ENCODE measurements at regions not wholly inside any gene's neighbourhood (a gene's known extent, or its start where the extent isn't known, plus 50 kb on each side); places are given as distances from the start of the nearest gene placed in this dataset.

DNA sequence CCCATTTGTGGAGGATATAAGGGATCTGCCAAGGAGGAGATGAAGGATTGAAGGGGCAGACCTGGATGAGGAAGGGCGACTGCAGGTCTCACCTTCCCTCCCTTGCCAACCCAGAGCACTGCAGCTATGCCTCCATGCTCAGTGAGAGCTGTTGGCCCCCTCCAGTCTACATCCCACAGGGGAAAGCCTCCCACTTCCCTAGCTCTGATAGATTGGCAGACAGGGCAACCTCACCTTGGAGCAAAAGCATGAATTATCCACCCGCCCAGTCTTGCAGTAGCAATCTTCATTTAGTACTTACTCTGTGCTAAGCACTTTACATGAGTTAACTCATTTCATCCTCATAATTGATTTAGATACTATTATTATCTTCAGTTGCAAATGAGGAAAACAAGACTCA is 70.4 kb upstream of the SMNDC1 start:
- no peak for DNase-seq

DNA sequence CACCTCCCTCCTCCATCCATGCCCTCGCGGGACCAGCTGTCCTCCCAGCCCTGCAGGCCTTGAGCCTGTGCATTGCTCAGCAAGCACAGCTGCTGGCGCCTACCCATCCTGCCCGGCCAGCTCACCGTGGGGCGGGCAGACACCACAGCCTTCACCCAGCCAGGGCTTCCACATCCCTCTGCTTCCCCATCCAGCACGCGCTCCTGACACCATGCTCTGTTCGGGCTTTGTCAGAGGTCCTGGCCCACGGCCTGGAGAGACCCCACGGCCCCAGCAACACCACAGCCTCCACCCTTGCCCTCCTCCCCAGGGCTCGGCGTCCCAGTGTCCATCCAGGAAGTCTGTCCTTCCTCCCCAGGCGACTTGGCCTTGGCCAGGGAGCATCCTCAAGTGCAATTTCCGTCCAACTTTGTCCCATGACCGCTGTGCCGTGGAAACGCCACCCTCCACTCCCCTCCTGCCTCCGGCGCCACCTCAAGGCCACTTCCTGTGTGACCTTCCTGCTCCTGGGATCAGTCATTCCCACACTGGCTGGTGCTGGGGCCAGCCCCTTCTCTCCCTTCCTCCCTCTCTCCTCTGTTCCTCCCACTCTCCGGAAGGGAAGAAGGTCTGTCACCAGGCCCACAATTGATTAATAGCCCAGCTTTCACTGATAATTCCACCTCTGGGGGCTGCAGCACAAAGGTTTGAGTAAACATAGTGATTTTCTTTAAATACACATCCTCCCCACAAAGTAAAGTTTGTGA is 71.5 kb upstream of the SMNDC1 start:
- no peak for DNase-seq

DNA sequence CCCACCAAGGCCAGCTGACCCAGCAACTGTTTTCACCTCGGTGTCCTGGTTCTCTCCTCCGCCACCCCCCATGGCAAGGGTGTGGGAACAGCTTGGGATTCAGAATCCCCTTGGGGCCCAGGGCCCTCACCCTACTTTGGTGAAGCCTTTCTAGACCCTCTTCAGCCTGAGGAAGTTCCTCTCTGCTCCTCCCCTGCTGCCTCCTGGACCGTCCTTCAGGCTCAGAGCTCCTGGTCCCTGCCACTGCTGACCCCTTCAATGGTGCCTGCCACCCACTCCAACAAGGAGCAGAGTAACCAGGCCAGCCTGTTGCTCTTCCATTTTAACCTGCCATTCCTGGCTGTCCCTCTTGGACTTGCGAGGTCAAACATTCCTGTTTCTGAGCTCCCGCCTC is 72.0 kb upstream of the SMNDC1 start:
- no peak for DNase-seq

DNA sequence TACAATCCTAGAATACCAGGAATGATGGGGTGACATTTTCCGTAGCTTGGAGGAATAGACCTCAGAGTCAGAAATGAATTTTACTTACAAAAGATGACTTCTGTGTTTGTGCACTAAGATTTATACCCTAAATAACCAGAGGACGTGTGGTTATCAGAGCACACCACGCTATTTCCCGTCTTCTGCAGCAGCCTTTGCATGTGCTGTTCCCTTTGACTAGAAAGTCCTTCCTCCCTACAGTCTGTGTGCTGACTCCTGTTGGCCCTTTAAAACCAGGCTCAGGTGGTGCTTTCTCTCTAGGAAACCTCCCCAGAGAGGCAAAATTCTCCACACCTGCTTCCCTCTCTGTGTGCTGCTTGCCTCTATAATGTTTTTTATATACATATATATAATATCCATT is 73.3 kb upstream of the SMNDC1 start:
- DNase-seq, result no peak

DNA sequence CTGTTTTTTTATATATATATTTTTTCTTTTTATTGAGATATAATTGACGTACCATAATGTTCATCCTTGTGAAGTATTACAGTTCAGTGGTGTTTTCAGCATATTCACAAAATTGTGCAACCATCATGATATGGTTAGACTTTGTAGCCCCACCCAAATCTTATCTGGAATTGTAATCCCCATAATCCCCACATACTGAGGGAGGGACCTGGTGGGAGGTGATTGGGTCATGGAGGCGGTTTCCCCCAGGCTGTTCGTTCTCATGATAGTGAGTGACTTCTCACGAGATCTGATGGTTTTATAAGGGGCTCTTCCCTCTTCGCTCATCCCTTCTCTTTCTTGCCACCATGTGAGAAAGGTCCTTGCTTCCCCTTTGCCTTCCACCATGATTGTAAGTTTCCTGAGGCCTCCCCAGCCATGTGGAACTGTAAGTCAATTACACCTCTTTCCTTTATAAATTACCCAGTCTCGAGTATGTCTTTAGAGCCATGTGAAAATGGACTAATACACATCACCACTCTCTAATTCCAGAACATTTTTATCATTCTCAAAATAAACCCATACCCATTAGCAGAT is 73.9 kb upstream of the SMNDC1 start:
- DNase-seq, result no peak

DNA sequence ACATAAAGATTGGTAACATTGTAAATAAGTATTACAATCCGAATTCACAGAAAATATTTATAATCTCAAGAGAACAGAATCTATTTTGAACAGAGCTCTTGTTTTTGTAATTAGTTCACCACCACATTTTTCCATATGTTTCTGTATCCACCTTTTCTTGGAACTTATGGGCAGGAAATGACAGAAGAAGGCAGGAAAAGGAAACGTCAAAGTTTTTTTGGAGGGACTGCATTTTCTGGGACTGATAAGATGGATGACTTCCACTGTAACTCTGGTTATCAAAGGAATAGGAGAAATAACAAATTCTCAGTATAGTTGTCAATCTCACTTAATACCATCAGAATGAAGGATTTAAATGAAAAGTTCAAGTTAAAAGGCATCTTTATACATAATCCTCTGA is 75.1 kb upstream of the SMNDC1 start:
- DNase-seq, result no peak

DNA sequence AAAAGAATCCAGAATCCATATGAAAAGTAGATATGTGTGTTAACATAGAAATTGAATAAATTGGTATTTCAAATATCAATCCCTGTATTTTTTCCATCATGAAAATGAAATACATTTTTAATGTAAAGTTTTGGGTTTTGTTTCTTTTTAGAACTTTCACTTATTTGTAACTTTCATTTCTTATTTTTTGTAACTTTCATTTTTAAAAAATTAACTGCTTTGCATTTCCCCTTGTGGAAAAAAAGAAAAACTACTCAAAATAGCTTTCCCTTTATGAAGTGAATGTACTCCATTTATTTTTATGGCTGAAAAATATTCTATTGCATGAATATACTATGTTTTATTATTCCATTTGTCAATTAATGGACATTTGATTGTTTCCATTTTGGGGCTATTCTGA is 75.6 kb upstream of the SMNDC1 start:
- no peak for DNase-seq

DNA sequence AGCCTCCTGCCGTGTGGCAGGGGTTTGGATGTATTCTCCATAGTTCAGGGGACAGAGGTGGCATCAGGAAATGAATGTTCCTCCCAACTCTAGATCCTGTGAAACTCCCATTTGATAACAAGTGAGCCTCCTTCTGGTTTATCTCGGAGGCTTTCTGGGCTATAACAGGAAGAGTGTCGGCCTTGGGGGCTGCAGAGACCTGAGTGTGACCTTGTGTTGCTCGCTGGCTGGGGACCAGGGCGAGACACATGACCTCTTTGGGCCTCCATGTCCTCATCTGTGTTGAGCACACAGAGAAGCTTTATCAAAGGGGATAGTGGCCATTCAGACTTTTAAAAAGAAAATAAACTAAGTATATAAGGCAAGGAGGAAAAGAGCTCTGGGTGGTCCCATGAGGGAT is 78.0 kb upstream of the SMNDC1 start:
- DNase-seq, result no peak

DNA sequence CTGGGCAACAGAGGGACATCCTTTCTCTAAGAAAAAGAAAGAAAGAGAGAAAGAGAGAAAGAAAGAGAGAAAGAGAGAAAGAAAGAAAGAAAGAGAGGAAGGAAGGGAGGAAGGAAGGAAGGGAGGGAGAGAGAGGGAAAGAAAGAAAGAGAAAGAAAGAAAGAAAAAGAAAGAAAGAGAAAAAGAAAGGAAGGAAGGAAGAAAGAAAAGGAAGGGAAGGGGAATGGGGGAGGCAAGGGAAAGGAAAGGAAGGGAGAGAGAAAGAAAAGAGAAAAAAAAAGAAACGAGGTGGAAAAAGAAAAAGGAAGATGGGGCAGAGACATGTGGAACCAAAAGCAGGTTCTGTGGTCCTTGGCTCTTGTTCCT is 82.9 kb upstream of the SMNDC1 start:
- DNase-seq, result no peak

DNA sequence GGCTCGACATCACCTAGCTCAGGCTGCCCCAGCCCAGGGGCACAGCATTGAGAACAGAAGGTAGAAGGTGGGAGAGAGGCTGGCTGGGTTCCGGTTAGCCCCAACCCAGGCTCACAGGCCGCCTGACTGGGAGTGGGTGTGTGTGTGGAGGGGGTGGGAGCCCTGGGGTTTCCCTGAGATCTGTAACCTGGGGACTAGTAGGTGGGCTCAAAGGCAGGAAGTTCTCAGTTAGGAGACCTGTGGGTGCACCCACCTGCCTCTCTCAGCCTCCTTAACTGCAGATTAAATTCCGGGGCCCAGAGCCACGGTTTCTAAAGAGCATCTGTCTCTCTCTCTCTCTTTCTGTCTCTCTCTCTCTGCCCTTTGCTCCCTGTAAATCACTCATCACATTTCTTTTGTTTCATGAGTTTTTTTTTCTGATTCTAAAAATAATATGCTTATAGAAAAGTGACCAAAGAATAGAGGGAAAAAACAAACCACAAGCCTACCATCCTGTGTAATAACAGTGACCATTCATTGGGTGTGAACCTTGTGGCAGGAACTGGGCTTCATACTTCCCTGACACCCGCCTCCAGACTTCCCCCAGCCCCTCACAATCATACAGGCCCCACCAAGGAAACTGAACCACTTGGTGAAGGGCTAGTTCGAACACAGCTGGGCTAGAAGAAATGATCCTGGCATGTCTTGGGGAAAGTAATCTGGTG is 83.4 kb upstream of the SMNDC1 start:
- no peak for DNase-seq

DNA sequence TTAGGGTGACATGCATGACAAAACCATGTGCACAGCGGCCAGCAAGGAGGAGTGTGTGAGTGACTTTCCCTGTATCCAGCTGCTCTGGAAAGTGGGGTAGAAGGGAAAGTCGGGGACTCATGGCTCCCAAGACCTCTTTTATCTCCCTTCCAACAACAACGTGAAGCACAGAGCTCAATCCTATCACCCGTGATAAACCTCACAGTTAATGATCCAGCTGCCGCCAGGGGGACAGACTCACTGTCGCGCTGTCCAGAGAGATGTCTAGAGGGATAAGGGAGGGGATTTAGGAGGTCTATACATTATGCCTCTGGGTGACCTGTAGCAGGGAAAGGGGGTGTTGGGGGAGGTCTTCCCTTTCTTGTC is 84.0 kb upstream of the SMNDC1 start:
- no peak for DNase-seq

DNA sequence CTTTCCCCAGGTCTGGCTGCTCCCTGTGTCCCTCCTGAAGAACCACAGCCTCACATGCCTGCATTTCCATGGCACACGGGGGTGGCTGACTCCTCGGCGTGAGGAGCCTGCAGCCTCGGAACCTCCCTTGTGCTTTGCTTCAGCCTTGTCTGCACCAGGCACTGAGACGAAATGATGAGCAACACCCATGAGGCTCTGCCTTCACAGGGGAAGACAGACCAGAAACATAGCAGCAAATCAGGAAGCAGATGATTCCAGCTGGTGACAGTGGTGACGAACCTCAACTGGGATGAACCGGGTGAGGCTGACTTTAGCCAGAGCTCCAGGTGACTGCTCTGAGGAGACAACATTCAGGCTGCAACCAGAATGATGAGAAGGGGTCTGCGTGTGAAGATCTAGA is 84.5 kb upstream of the SMNDC1 start:
- no peak for DNase-seq

DNA sequence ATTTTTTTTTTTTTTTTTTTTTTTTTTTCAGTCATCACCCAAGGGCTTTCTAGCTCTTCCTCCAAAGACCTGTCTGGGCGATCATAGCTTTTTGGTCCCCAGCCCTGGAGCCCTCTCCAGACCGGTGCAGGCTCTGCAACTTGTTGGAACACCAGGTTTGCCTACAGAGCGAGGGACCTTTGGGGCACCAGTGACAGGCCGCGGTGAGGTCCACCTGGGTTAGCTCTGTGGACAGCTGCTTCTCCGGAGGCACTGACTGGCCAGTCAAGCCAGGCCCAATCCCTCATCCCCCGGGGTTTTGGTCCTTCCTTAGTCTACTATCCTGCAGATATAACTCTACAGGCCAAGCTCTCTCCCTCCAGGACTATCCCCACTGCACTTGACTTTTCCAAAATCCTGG is 86.8 kb upstream of the SMNDC1 start:
- DNase-seq, result no peak

DNA sequence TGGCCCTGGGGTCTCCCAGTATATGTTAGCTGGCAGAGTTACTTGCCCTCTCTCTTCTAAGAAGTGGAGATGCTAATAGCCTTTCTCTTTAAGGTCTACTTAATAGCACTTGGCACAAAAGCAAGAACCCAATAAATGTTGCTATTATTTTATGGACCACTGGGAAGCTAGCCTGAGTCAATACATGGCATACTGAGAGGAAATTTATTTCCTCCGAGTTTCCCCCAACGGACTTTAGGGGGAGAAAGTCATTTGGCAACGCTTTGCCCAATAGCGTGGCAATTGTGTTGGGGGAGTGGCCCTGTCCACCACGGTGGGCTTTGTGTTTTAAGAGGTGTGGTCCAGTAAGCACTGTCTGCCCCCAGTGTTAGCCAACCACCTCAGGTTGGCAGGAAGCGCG is 87.4 kb upstream of the SMNDC1 start:
- peak in 1 of 2 experiments; percentile 25 for DNase-seq

DNA sequence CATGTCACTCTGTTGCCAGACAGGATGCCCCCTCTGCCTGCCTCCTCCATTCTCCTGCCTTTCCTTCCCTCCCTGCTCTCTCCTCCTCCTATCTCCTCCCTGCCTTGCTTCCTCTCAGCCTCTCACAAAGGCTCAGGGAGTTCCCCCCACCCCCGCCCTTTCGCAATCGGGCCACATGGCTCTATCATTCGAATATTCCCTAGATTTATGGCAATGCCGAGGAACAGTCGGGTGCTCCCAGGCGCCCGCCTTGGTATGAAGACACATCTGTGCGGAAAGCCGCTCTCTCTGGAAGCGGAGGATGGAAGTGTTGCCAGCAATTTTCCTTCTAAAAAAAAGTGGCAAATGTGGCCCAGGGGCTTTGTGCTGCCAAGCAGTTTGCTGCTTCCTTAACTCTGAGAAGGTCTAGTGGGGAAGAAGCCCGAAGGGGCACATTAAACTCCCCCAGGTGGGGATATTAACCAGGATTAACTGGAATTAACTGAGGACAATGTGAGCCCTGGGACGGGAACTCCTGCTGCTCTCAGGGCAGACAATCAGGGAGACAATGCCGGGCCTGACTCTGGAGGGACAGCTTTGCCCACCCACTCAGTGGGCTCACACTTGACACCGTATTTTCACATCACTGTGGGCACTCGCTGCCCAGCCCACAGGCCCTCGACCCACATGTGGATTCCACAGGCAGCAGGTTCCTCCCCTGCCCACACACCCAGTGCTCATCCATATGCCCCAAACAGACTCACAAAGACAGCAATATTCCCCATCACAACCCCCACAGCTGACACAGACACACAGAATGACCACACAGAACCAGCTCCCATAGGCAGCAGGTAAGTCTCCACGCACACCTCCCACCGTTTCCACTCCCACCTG is 88.4 kb upstream of the SMNDC1 start:
- peak in 1 of 2 experiments; percentile 66 for DNase-seq

DNA sequence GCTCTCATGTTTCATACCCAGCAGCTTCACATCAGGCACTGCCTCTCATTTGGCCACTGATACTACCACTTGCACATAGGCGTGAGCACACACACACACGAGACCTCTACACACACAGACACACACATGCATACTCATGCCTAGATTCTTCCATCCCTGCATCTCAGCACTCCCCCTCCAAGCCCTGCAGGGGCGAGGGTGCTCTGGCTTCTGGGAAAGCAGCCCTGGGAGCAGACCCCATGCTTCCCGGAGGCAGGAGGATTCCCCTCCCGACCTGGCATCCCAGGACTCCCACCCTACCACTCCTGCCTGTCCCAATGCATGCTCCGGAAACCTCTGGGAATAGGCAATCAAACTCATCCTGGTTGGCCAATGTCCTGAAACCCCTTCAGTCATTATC is 89.1 kb upstream of the SMNDC1 start:
- DNase-seq, result no peak

DNA sequence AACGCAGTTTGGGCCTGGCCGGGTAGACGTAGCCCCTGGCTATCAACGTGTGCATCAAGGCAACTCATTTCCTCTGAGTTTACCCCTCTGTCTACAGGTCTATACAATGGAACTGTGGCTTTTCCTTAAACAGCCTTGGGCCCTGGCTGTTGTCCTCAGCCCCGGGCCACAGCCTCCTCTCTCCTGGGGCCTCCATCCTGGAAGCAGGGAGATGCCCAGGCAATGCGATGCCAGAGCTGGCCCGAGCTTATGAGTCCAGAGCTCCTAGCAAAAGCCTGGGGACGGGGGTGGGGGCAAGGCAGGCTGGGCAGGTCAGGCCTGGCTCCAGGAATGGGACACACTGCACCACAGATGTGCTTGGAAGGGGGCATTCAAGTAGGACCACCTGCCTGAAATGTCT is 89.6 kb upstream of the SMNDC1 start:
- no peak for DNase-seq

DNA sequence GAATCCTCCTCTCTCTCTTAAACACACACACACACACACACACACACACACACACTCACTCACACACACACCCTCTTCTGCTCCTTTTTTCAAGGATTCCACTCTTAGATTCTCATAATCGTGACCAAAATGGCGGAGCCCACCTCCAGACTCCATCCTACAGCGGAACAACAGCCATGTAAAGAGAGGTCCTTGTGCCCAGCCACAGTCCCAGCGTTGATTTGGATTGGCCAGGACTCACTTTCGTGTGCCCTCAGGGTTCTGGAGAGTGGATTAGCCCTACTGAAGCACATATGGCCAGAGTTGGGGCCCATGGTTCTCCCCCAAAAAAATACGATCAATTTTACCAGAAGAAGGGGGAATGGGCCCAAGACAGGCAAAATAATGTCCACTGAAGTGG is 90.2 kb upstream of the SMNDC1 start:
- no peak for DNase-seq

DNA sequence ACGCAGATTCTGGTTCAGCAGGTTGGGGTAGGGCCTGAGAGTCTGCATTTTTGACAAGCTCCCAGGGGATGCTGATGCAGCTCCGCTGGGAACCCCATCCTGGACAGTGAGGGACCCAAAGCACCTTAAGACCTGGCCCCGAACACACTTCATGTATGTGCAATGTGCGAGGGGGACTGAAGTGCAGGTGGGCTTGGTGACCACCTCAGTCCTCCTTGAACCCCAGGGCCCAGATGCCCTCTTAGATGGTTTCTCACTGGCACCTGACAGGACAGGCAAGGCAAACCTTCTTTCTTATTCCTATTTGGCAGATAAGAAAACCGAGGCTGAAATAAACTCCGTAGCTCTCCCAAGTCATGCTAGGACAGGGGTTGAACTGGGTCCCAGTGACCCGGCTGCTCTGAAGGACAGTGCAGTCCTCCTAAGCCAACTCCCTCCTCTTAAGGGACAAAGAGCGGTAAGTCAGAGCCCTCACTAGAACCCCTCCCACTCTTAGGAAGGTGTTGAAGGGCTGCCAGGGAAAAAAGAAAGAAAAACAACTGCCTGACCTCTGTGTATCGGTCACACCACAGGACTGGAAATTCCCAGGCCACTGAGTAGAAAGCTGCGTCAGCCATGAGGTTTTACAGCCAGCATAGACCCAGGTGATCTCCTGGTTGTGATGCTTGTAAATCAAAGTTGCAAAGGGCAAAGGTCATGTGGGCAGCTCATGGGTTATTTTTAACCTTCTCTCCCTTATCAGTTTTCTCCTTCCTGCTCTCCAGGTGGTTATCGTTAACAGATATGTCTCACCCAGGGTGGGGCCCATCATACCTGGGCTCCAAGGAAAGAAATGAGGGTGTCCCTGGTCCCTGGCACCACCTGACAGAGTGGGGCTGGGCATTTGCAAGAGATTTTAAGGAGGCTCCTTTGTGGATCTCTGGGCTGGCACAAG is 90.9 kb upstream of the SMNDC1 start:
- no peak for DNase-seq

DNA sequence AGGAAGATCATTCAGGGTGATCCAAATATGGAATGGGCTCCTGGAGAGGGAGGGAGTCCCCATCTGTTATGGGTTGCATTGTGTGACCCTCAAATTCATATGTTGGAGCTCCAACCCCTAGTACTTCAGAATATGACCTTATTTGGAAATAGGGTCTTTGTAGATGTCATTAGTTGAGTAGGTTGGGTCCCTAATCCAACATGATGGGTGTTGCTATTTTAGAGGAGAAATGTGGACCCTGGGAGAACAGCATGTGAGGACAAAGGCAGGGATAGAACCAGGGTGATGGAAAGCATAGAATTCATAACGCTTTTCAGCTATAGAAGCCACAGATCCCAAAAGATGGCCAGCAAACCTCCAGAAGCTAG is 91.5 kb upstream of the SMNDC1 start:
- DNase-seq, result no peak

DNA sequence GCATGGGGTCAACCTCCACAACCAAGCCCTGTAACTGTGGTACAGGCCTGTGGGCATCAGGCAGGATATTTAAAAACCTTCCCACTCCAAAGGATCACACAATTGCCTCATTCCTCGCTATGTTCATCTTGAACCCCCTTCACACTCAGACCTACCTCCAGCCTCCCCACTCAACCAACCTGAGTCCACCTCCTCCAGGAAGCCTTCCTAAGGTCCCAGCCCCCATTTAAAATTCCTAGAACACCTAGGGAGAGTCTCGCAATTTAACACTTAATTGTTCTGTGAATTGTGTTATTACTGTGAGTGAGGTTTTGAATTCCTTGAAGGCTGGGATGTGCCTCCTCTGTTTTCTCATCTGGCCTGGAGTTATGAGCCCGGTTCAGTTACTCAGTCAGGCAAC is 93.1 kb upstream of the SMNDC1 start:
- no peak for DNase-seq

DNA sequence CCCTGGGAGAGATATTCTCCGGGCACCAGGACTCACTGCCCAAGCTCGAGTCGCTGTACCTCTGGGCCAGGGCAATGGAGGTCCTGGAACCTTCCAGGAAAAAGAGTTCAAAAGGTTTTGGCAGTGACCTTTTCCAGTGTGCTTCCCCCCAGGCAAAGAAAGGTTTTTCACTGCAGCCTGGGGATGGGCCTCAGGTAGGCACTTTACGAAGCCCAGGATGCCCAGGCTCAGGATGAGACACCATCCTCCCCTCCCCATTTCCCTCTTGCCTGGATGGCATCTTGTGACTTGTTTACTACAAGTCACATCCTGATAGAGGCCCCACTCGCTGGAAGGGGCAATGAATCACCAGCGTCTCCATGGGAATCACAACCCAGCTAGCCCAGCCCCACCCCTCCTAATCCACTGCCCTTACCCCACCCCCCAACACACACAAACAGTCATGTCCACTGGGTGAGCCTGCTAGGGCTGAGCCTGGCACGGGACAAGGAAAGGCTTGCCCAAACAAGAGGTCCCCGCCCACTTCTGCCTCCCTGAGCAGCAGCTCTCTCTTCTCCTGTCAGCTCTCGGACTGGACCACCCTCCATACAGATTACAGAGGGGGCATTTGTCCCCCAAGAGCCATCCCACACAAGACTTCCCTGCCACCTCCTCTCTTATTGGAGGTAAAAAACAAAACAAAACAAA is 93.8 kb upstream of the SMNDC1 start:
- peak in 1 of 2 experiments; percentile 52 for DNase-seq
